ENCODE measurements at regions not wholly inside any gene's neighbourhood (a gene's known extent, or its start where the extent isn't known, plus 50 kb on each side); places are given as distances from the start of the nearest gene placed in this dataset.

GRCh38 chr2:49298230-49298629 is 143.9 kb upstream of the FSHR start:
- Histone ChIP-seq H3K9me3 (ENCODE audit: insufficient read depth, low read depth, low read length) (no peaks in the 10 kb centered on the region), H3K9ac (ENCODE audit: low read depth, low read length) (no peak overlapping the region), H3K4me3 (ENCODE audit: low read length) (no peak overlapping the region), H3K36me3 (ENCODE audit: insufficient read depth, low read depth, low read length) (no peaks in the 10 kb centered on the region), H3K4me1 (ENCODE audit: insufficient read depth, low read length) (no peaks in the 10 kb centered on the region), H3K27me3 (ENCODE audit: insufficient read depth, low read length) (no peaks in the 10 kb centered on the region), H3K27ac (ENCODE audit: low read length) (no peak overlapping the region)

- Histone ChIP-seq H3K4me3 (ENCODE audit: low read length) (no peak overlapping the region), H3K27me3 (ENCODE audit: insufficient read depth, low read length) (no peaks in the 10 kb centered on the region), H3K4me1 (ENCODE audit: insufficient read depth, low read length) (no peaks in the 10 kb centered on the region), H3K27ac (ENCODE audit: low read length) (no peak overlapping the region), H3K9me3 (ENCODE audit: insufficient read depth, low read depth, low read length) (no peaks in the 10 kb centered on the region), H3K9ac (ENCODE audit: low read depth, low read length) (no peak overlapping the region), H3K36me3 (ENCODE audit: insufficient read depth, low read depth, low read length) (no peaks in the 10 kb centered on the region)
Measured at GRCh38 chr2:49296107-49296867, 142.0 kb upstream of the FSHR start.

DNA sequence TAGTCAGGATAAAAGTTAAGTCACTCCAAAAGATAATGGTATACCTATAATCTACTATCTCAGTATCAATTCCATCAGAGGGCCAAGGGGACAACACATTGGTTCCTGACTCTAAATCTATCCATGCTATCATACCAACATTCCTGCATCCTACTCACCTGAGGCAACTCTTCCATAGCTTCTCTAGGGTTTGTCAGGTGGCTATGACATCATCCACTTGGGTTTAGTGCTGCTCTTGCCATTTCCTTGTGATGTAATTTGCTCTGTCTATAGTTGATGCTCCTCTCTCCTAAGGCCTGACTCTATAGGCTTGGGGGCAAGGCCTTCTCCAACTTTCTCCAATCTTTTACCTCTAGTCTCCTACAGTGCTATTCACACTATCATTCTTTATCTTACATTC is 139.9 kb upstream of the FSHR start:
- no peak overlapping the region for H3K27ac ChIP-seq (ENCODE audit: low read length)
- H3K27me3 ChIP-seq (ENCODE audit: insufficient read depth, low read length) = no peaks in the 10 kb centered on the region
- no peaks in the 10 kb centered on the region for H3K4me1 ChIP-seq (ENCODE audit: insufficient read depth, low read length)
- H3K9ac ChIP-seq (ENCODE audit: low read depth, low read length) = no peak overlapping the region
- no peaks in the 10 kb centered on the region for H3K36me3 ChIP-seq (ENCODE audit: insufficient read depth, low read depth, low read length)
- no peaks in the 10 kb centered on the region for H3K9me3 ChIP-seq (ENCODE audit: insufficient read depth, low read depth, low read length)
- no peak overlapping the region for H3K4me3 ChIP-seq (ENCODE audit: low read length)

DNA sequence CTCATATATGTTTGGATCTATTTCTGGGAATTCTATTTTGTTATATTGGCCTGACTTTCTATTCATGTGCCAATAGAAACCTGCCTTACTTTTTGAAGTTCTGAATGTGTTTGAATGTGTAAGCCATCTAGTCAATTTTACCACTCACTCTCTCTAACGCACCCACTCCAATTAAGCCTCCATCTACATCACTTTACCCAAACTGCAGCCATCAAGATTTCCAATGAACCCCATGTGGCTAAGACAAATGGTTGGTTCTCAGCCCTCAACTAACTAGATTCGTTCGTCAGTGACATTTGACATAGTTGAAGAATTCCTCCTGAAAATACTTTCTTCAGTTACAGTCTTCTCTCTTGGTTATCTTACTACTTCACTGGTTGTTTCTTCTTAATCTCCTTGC is 137.3 kb upstream of the FSHR start:
- no peaks in the 10 kb centered on the region for H3K9me3 ChIP-seq (ENCODE audit: insufficient read depth, low read depth, low read length)
- H3K4me3 ChIP-seq (ENCODE audit: low read length) = no peak overlapping the region
- H3K4me1 ChIP-seq (ENCODE audit: insufficient read depth, low read length) = no peaks in the 10 kb centered on the region; the same call in 1 of the 2 replicates
- no peaks in the 10 kb centered on the region for H3K27me3 ChIP-seq (ENCODE audit: insufficient read depth, low read length)
- H3K9ac ChIP-seq (ENCODE audit: low read depth, low read length) = no peak overlapping the region
- no peak overlapping the region for H3K27ac ChIP-seq (ENCODE audit: low read length)
- H3K36me3 ChIP-seq (ENCODE audit: insufficient read depth, low read depth, low read length) = no peaks in the 10 kb centered on the region

- Histone ChIP-seq H3K36me3 (ENCODE audit: insufficient read depth, low read depth, low read length) (no peaks in the 10 kb centered on the region), H3K27me3 (ENCODE audit: insufficient read depth, low read length) (no peaks in the 10 kb centered on the region), H3K9me3 (ENCODE audit: insufficient read depth, low read depth, low read length) (no peaks in the 10 kb centered on the region), H3K27ac (ENCODE audit: low read length) (no peak overlapping the region), H3K4me3 (ENCODE audit: low read length) (no peak overlapping the region), H3K4me1 (ENCODE audit: insufficient read depth, low read length) (no peaks in the 10 kb centered on the region; the same call in 1 of the 2 replicates), H3K9ac (ENCODE audit: low read depth, low read length) (no peak overlapping the region)
Measured at GRCh38 chr2:49289711-49290110, 135.4 kb upstream of the FSHR start.

GRCh38 chr2:49288902-49289700 is 134.8 kb upstream of the FSHR start:
- H3K9ac ChIP-seq (ENCODE audit: low read depth, low read length) = no peak overlapping the region
- no peaks in the 10 kb centered on the region for H3K9me3 ChIP-seq (ENCODE audit: insufficient read depth, low read depth, low read length)
- H3K36me3 ChIP-seq (ENCODE audit: insufficient read depth, low read depth, low read length) = no peaks in the 10 kb centered on the region
- no peak overlapping the region for H3K27ac ChIP-seq (ENCODE audit: low read length)
- no peaks in the 10 kb centered on the region; the same call in 1 of the 2 replicates for H3K4me1 ChIP-seq (ENCODE audit: insufficient read depth, low read length)
- H3K27me3 ChIP-seq (ENCODE audit: insufficient read depth, low read length) = no peaks in the 10 kb centered on the region
- H3K4me3 ChIP-seq (ENCODE audit: low read length) = no peak overlapping the region

DNA sequence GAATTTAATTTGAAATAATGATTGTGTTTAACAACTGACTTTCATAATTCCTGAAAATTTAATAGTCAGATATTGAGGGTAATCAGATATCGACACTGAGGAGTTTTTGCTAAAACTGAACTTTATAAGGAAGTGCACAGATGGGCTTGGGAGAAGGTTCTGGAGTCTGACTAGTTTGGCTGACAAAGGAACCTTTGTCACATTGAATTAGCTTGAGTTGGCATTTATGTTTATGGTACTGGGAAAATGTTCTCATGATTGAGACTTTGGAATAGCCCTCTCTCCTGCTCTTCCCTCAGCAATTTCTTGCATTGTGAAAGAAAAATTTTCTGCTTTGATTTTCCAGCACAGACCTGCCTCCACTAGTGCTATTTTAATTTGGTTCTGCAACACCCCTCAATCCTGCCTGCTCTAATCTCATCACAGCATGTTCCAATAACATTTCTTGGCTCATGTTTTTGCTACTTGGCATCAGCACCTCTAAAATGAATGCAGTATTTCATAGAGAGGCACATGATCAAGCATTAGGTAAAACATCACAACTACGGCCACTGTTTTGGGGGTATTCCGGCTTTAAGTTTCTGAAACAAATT is 133.9 kb upstream of the FSHR start:
- Histone ChIP-seq H3K27ac (ENCODE audit: low read length) (no peak overlapping the region), H3K4me1 (ENCODE audit: insufficient read depth, low read length) (no peaks in the 10 kb centered on the region; the same call in 1 of the 2 replicates), H3K4me3 (ENCODE audit: low read length) (no peak overlapping the region), H3K9ac (ENCODE audit: low read depth, low read length) (no peak overlapping the region), H3K27me3 (ENCODE audit: insufficient read depth, low read length) (no peaks in the 10 kb centered on the region), H3K9me3 (ENCODE audit: insufficient read depth, low read depth, low read length) (no peaks in the 10 kb centered on the region), H3K36me3 (ENCODE audit: insufficient read depth, low read depth, low read length) (no peaks in the 10 kb centered on the region)

DNA sequence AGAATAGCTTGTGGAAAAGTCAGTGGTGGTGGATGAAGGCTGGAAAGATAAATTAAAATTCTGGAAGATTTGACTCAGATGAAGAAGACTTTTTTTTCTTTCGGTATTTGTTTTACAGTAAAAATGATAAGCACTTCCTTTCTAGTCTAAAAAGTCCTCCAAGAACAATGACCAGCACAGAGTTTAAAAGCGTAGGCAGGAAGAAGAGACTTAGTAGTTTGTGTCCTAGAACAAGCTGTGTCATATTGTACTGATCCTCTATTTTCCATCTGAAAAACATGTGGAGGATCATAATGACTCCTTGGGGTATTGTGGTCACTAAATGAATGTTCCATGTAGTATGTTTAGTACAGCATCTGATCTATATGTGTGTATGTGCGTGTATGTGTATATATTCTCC is 132.4 kb upstream of the FSHR start:
- Histone ChIP-seq H3K4me1 (ENCODE audit: insufficient read depth, low read length) (no peaks in the 10 kb centered on the region; the same call in 1 of the 2 replicates), H3K9ac (ENCODE audit: low read depth, low read length) (no peak overlapping the region), H3K4me3 (ENCODE audit: low read length) (no peak overlapping the region), H3K27me3 (ENCODE audit: insufficient read depth, low read length) (no peaks in the 10 kb centered on the region), H3K27ac (ENCODE audit: low read length) (no peak overlapping the region), H3K36me3 (ENCODE audit: insufficient read depth, low read depth, low read length) (no peaks in the 10 kb centered on the region), H3K9me3 (ENCODE audit: insufficient read depth, low read depth, low read length) (no peaks in the 10 kb centered on the region)

DNA sequence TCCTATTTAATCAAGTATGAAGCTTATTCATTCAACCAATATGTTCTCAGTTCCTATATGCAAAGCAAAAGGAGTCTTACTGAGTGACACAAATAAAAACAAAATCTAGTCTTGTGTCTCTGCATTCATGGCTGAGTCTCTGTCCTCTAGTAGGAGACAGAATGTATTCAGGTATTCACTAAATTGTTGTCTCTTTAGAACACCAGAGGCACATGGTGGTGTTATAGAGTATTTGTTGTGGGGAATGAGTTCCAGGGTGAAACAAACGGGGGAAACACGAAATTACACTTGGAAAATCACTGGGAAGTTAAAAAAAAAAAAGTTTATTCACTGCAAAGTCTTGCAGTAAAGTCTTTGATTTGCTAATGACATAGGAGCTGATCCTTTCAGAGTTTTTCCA is 131.7 kb upstream of the FSHR start:
- no peak overlapping the region for H3K4me3 ChIP-seq (ENCODE audit: low read length)
- H3K9me3 ChIP-seq (ENCODE audit: insufficient read depth, low read depth, low read length) = no peaks in the 10 kb centered on the region
- no peak overlapping the region for H3K9ac ChIP-seq (ENCODE audit: low read depth, low read length)
- no peaks in the 10 kb centered on the region for H3K27me3 ChIP-seq (ENCODE audit: insufficient read depth, low read length)
- no peaks in the 10 kb centered on the region for H3K36me3 ChIP-seq (ENCODE audit: insufficient read depth, low read depth, low read length)
- no peak overlapping the region for H3K27ac ChIP-seq (ENCODE audit: low read length)
- no peaks in the 10 kb centered on the region; the same call in 1 of the 2 replicates for H3K4me1 ChIP-seq (ENCODE audit: insufficient read depth, low read length)

- Histone ChIP-seq H3K4me1 (ENCODE audit: insufficient read depth, low read length) (no peaks in the 10 kb centered on the region), H3K27me3 (ENCODE audit: insufficient read depth, low read length) (no peaks in the 10 kb centered on the region), H3K27ac (ENCODE audit: low read length) (no peak overlapping the region), H3K4me3 (ENCODE audit: low read length) (no peak overlapping the region), H3K9ac (ENCODE audit: low read depth, low read length) (no peak overlapping the region), H3K9me3 (ENCODE audit: insufficient read depth, low read depth, low read length) (peaks cover 11% of the 10 kb centered on the region), H3K36me3 (ENCODE audit: insufficient read depth, low read depth, low read length) (no peaks in the 10 kb centered on the region)
Measured at GRCh38 chr2:49278561-49278960, 124.2 kb upstream of the FSHR start.

- Histone ChIP-seq H3K36me3 (ENCODE audit: insufficient read depth, low read depth, low read length) (no peaks in the 10 kb centered on the region), H3K4me1 (ENCODE audit: insufficient read depth, low read length) (no peaks in the 10 kb centered on the region), H3K27ac (ENCODE audit: low read length) (no peak overlapping the region), H3K9ac (ENCODE audit: low read depth, low read length) (no peak overlapping the region), H3K27me3 (ENCODE audit: insufficient read depth, low read length) (no peaks in the 10 kb centered on the region), H3K4me3 (ENCODE audit: low read length) (no peak overlapping the region), H3K9me3 (ENCODE audit: insufficient read depth, low read depth, low read length) (peaks cover 11% of the 10 kb centered on the region)
Measured at GRCh38 chr2:49278141-49278540, 123.8 kb upstream of the FSHR start.

Measured in iPS-20b (cell line).